Activated CD8-positive, alpha-beta memory T cell treated with anti-CD3 and anti-CD28 coated beads, Interleukin-2, amount 50 U/mL, for 48 hours (primary cell): ENCODE measurements at regions not wholly inside any gene's neighbourhood (a gene's known extent, or its start where the extent isn't known, plus 50 kb on each side); places are given as distances from the start of the nearest gene placed in this dataset.
"Not testable (repeated sequence)": the region's sequence is repeated elsewhere in the genome, so short reads cannot be mapped to it uniquely, and the experiment has no call there.

Experiments used
- DNase-seq: peaks from one replicate; pipeline ENCODE4 v3.0.0-alpha.2; 2020

- peak; percentile 7 for DNase-seq
Observed at GRCh38 chr2:238502088-238502810, 75.5 kb downstream of the ASB1 start.

GRCh38 chr2:238502956-238503791, 76.4 kb downstream of the ASB1 start:
- peak; percentile 23 for DNase-seq

GRCh38 chr2:238504181-238504931, 77.6 kb downstream of the ASB1 start:
- DNase-seq: peak; percentile 8

GRCh38 chr2:238505119-238505891, 78.6 kb downstream of the ASB1 start:
- peak; percentile 40 for DNase-seq

GRCh38 chr2:238505892-238506280, 79.2 kb downstream of the ASB1 start:
- peak; percentile 25 for DNase-seq

- DNase-seq: peak; percentile 26
Observed at GRCh38 chr2:238506371-238507068, 79.8 kb downstream of the ASB1 start.

GRCh38 chr2:238507836-238508235, 81.1 kb downstream of the ASB1 start:
- no peak for DNase-seq

- DNase-seq: no peak
Observed at GRCh38 chr2:238509151-238509835, 82.6 kb downstream of the ASB1 start.

- DNase-seq: no peak
Observed at GRCh38 chr2:238509903-238510302, 83.2 kb downstream of the ASB1 start.

GRCh38 chr2:238510911-238511613, 84.3 kb downstream of the ASB1 start:
- no peak for DNase-seq

- no peak for DNase-seq
Observed at GRCh38 chr2:238511614-238511950, 84.9 kb downstream of the ASB1 start.

GRCh38 chr2:238512247-238512867, 85.6 kb downstream of the ASB1 start:
- no peak for DNase-seq

- peak; percentile 69 for DNase-seq
Observed at GRCh38 chr2:238513346-238513745, 86.6 kb downstream of the ASB1 start.

GRCh38 chr2:238514024-238514423, 87.3 kb downstream of the ASB1 start:
- not testable (repeated sequence) for DNase-seq

GRCh38 chr2:238515377-238515776, 88.7 kb downstream of the ASB1 start:
- DNase-seq: no peak

GRCh38 chr2:238517209-238517608, 90.5 kb downstream of the ASB1 start:
- no peak for DNase-seq

GRCh38 chr2:238518172-238518820, 91.6 kb downstream of the ASB1 start:
- no peak for DNase-seq

- DNase-seq: no peak
Observed at GRCh38 chr2:238518821-238519186, 92.1 kb downstream of the ASB1 start.

- DNase-seq: no peak
Observed at GRCh38 chr2:238520359-238520886, 93.7 kb downstream of the ASB1 start.

GRCh38 chr2:238521002-238521401, 94.3 kb downstream of the ASB1 start:
- DNase-seq: no peak
